ENCODE measurements at regions not wholly inside any gene's neighbourhood (a gene's known extent, or its start where the extent isn't known, plus 50 kb on each side); places are given as distances from the start of the nearest gene placed in this dataset.
"Not testable (repeated sequence)": the region's sequence is repeated elsewhere in the genome, so short reads cannot be mapped to it uniquely, and the experiment has no call there.

DNA sequence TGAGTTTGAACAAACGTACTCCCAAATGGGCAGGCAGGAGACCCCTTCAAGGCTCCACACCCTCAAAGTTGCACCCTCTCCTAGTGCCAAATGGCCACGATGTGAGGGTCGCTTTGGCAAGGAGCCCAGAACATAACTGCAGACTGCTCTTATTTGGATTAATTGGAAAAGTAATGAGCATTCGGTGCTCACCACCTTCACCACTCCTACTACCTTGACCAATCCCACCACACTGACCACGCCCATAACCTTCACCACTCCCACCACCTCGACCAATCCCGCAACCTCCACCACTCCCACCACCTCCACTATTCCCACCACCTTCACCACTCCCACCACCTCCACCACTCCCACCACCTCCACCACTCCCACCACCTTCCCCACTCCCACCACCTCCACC lies 94.7 kb upstream of the PAX2 start:
- peaks cover 81% of the 10 kb centered on the region for H3K27me3 Mint-ChIP-seq
- H3K27ac Mint-ChIP-seq, result no peak overlapping the region
- no peak for ATAC-seq
- no peak for DNase-seq
- H3K9me3 ChIP-seq (ENCODE audit: control insufficient read depth, low read length, poor library complexity, severe bottlenecking), result no peaks in the 10 kb centered on the region
- H3K36me3 Mint-ChIP-seq (ENCODE audit: low read depth), result peaks cover 17% of the 10 kb centered on the region
- H3K4me1 Mint-ChIP-seq, result peaks cover 18% of the 10 kb centered on the region
- H3K4me3 Mint-ChIP-seq, result no peak overlapping the region

DNA sequence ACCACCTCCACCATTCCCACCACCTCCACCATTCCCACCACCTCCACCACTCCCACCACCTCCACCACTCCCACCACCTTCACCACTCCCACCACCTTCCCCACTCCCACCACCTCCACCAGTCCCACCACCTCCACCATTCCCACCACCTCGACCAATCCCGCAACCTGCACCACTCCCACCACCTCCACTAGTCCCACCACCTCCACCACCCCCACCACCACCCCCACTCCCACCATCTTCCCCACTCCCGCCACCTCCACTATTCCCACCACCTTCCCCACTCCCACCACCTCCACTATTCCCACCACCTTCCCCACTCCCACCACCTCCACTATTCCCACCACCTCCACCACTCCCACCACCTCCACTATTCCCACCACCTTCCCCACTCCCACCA lies 94.3 kb upstream of the PAX2 start:
- H3K36me3 Mint-ChIP-seq (ENCODE audit: low read depth), result peaks cover 19% of the 10 kb centered on the region
- ATAC-seq, result not testable (repeated sequence)

DNA sequence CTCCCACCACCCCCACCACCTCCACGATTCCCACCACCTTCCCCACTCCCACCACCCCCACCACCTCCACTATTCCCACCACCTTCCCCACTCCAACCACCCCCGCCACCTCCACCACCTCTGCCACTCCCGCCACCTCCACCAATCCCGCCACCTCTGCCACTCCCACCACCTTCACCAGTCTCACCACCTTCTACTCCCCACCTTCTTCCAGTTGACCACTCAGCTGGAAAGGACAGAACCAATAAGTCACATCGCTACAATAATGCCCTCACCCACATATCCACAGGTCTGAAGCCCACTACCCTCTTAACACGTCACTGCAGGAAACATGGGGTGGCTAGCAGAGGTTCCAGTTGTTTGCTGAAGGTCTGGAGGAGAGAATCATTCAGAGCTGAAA lies 93.5 kb upstream of the PAX2 start:
- DNase-seq (no peak), ATAC-seq (no peak)
- H3K36me3 Mint-ChIP-seq (ENCODE audit: low read depth), result peaks cover 19% of the 10 kb centered on the region
- no peaks in the 10 kb centered on the region for H3K9me3 ChIP-seq (ENCODE audit: control insufficient read depth, low read length, poor library complexity, severe bottlenecking)
- peaks cover 21% of the 10 kb centered on the region for H3K4me1 Mint-ChIP-seq
- no peak overlapping the region for H3K4me3 Mint-ChIP-seq
- no peak overlapping the region for H3K27ac Mint-ChIP-seq
- H3K27me3 Mint-ChIP-seq, result peaks cover 73% of the 10 kb centered on the region

More for the DNA sequence above, 94.3 kb upstream of the PAX2 start:
- DNase-seq; H3K9me3 ChIP-seq (ENCODE audit: control insufficient read depth, low read length, poor library complexity, severe bottlenecking); H3K4me3 Mint-ChIP-seq; H3K27ac Mint-ChIP-seq: not testable (repeated sequence)
- Mint-ChIP-seq H3K4me1 (peaks cover 21% of the 10 kb centered on the region), H3K27me3 (peaks cover 80% of the 10 kb centered on the region)

DNA sequence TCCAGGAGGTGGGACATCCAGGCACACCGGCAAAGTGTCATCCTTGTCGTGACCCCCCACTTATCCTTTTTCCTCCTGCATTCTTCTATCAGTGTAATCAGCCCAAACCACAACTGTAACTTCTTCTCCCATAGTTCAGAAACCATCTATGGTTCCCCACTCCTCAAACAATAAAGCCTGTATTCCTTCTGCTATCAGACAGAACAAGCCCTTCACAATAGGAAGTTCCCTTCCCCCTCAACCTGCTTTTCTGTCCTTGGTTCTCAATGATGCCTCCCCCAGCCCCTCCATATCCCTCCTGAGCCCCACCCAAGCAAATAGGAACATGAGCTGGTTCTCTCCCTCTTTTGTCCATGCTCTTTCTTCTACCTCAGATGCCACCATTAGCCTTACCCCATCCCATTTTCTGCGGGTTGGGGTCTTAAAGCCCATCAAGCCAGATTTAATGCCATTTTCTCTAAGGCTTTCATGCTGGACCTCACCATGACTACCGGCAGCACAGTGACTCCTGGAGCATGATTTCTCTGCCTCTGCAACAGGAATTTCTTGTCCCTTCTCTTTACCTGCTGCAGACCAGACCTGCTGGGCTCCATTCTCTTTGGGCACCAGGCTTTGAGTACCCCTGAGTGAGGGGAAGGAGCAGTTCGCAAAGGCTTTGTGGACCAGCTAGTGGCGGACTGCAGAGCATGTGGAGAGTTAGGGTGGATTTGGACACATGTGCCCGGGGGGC lies 92.8 kb upstream of the PAX2 start:
- DNase-seq (no peak), ATAC-seq (no peak)
- Mint-ChIP-seq H3K27ac (no peak overlapping the region), H3K4me1 (peaks cover 21% of the 10 kb centered on the region), H3K4me3 (peak overlapping the region; percentile 15), H3K27me3 (peaks cover 73% of the 10 kb centered on the region), H3K36me3 (ENCODE audit: low read depth) (peaks cover 19% of the 10 kb centered on the region)
- no peaks in the 10 kb centered on the region for H3K9me3 ChIP-seq (ENCODE audit: control insufficient read depth, low read length, poor library complexity, severe bottlenecking)

DNA sequence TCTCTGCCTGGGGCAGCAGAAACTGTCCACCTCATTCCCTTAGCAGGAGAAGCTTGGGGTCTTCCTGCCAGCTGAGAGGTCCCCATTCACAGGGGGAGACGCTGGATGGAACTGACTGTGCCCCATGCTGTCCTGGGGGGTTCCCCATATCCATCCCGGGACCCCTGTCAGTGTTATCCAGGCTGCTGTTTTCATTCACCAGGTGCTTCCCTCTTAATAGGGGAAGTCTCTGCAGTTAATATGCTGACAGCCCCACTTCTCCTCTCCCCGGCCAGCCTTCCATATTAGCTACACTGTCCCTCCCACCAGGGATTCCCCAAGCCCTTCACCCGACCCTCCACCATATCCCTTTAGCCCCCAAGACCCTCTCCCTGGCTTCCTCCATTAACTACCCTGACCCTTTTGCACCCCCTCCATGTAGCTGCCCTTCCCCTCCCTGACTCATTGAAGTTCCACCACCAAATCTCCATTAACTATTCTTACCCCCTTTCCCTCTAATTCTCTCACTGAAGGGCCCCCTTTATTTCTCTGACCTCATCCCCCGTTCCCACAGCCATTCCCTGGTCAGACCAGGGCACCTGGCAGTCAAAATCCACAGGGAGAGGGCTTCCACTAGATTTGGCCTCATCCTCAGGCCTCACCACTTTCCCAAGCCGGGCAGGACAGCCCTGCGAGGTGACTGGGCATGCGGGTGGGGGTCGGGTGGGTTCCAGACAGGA lies 92.0 kb upstream of the PAX2 start:
- Mint-ChIP-seq H3K4me1 (peaks cover 21% of the 10 kb centered on the region), H3K4me3 (peak overlapping the region; percentile 85), H3K27me3 (peaks cover 73% of the 10 kb centered on the region), H3K36me3 (ENCODE audit: low read depth) (peaks cover 20% of the 10 kb centered on the region), H3K27ac (no peak overlapping the region)
- DNase-seq, result no peak
- H3K9me3 ChIP-seq (ENCODE audit: control insufficient read depth, low read length, poor library complexity, severe bottlenecking), result no peaks in the 10 kb centered on the region
- no peak for ATAC-seq

DNA sequence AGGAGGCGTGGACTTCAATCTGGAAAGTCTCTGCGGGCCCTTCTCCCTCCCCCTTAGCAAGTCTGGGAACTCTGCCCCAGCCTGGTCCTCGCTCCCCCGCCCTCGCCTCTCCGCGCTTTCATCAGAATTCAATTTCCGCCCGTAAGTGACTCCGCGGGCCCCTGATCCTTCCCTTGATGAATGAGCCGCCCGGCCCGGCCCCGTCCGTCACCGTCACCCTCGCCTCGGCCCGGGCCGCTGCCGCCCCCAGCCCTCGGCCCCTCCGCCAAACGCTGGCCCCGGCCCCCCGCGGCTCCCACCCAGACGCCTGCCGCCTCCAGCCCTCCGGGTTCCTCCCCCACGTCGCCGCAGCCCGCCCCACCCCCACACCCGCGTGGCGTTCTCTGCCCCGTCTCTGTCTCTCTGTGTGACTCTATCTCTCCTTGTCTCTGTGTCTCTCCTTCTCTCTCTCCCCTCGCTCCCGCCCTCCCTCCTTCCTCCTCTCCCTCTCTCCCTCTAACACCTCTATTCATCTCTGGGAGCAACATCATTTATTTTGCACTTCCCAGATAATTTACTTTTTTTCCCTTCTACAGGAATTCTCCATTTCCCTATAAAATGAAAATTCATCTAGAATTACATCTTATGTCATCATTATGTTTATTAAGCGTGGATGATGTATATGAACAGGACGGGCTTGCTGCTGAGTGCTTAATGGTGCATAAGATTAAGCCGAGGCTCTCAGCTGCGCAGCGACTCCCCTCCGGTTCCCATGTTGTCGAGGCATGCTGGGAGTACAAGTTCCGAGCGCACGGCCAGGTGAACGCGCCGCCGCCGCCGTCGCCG lies 91.2 kb upstream of the PAX2 start:
- Mint-ChIP-seq H3K27me3 (peaks cover 73% of the 10 kb centered on the region), H3K27ac (peak overlapping the region; percentile 65), H3K4me1 (peaks cover 21% of the 10 kb centered on the region), H3K36me3 (ENCODE audit: low read depth) (peaks cover 22% of the 10 kb centered on the region), H3K4me3 (peak overlapping the region; percentile 92)
- no peaks in the 10 kb centered on the region for H3K9me3 ChIP-seq (ENCODE audit: control insufficient read depth, low read length, poor library complexity, severe bottlenecking)
- ATAC-seq (peak; percentile 58), DNase-seq (no peak)

DNA sequence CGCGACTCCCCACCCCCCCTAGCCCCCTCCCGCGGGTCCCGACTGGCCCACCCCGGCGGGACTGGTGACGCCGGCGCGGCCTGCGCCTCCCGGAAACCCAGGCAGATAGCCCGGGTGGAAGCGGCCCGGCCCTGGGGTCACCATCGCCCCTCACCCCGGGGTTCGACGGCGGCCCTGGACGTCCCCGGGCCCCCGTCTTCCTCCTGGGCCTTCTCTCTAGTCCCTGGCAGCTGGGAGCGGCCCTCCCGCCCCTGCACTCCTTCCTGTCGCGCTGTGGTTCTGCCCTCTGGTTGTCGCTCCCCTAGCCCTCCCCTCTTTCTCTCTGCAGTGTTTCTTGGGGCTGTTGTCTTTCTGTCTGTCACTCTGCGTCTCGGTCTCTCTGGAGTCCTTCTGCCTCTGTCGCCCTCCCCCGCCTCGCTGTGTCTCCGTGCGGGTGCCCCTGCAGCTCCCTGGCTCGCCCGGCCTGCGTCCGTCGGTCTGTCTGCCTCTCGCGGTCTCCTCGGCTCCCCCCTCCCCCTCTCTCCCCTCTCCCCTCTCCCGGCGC lies 90.5 kb upstream of the PAX2 start:
- peak overlapping the region; percentile 65 for H3K27ac Mint-ChIP-seq
- peak overlapping the region; percentile 92 for H3K4me3 Mint-ChIP-seq
- peak; percentile 60 for ATAC-seq
- no peak for DNase-seq
- H3K9me3 ChIP-seq (ENCODE audit: control insufficient read depth, low read length, poor library complexity, severe bottlenecking), result no peaks in the 10 kb centered on the region
- peaks cover 76% of the 10 kb centered on the region for H3K27me3 Mint-ChIP-seq
- peaks cover 21% of the 10 kb centered on the region for H3K4me1 Mint-ChIP-seq
- peaks cover 22% of the 10 kb centered on the region for H3K36me3 Mint-ChIP-seq (ENCODE audit: low read depth)

DNA sequence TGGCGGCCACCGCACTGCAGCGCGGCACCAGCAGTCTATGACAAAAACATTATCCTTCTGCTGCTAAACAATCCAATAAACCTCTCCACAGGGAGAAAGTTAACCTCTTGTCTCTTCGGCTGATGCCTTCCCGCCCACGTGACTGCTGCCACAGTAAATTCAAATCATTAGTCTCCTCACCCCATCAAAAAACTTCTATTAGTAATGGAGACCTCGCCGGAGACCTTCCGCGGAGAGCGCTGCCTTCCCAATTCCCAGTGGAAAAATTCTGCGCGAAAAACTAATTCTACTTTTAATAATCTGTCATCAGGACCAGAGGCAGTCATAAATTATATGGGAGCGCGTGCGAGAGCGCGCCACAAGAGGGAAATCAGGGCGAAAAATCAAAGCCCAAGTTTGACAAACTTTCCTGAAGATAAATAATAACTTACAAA lies 90.0 kb upstream of the PAX2 start:
- ATAC-seq, result no peak
- peaks cover 24% of the 10 kb centered on the region for H3K36me3 Mint-ChIP-seq (ENCODE audit: low read depth)
- H3K4me3 Mint-ChIP-seq, result peak overlapping the region; percentile 92
- peaks cover 76% of the 10 kb centered on the region for H3K27me3 Mint-ChIP-seq
- H3K27ac Mint-ChIP-seq, result peak overlapping the region; percentile 65
- H3K4me1 Mint-ChIP-seq, result peaks cover 21% of the 10 kb centered on the region
- no peak for DNase-seq
- no peaks in the 10 kb centered on the region for H3K9me3 ChIP-seq (ENCODE audit: control insufficient read depth, low read length, poor library complexity, severe bottlenecking)

DNA sequence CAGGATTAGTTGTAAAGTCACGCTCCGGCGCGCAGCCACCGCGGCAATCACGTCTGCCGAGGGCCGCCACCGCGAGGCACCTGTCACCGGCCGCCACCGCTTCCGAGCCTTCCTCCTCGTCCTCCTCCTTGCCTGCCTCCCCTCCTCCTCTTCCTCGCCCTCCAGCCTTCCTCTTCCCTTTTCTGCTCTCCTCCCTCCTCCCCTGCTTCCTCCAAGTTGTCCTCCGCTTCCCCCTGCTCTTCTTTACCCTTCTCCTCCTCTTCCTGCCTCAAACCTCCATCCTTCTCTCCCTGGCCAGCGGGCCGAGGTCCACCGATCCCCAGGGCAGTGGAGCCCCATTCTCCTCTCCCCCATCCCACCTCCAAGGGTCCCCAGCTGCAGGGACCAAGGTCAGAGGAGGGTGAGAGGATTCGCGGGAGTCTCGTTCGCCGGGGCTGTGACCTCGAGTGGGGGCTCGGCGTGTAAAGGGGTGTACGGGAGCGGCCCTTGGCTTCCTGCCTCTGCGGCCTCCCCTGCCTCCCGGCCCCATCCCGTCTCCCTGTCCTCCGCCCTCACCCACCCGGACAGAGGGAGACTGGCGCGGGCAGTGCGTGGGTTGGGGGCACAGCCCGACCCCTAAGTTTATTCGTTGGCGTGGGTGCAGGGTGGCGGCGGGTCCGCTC lies 89.5 kb upstream of the PAX2 start:
- peaks cover 78% of the 10 kb centered on the region for H3K27me3 Mint-ChIP-seq
- DNase-seq (no peak), ATAC-seq (no peak)
- H3K27ac Mint-ChIP-seq, result peak overlapping the region; percentile 65
- H3K9me3 ChIP-seq (ENCODE audit: control insufficient read depth, low read length, poor library complexity, severe bottlenecking), result no peaks in the 10 kb centered on the region
- peak overlapping the region; percentile 92 for H3K4me3 Mint-ChIP-seq
- H3K4me1 Mint-ChIP-seq, result peaks cover 21% of the 10 kb centered on the region
- H3K36me3 Mint-ChIP-seq (ENCODE audit: low read depth), result peaks cover 26% of the 10 kb centered on the region

DNA sequence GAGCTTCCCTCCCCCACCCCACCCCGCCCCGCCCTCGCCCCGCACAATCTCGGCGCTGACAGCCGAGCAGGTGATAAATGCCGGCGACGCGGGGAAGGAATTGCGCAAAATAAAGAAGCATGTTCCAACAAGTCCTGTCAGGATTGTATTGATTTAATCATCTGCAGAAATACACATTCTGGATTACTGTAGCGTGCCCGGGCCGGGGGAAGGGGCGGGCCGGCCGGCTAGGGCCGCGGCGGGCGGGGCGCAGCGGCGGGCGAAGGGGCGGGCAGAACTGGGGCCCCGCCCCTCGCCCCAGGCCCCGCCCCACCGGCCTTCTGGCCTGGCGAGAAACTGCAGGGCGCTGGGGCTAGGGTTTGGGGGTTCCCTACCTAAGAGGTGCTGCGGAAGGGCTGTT lies 88.9 kb upstream of the PAX2 start:
- ATAC-seq (no peak), DNase-seq (no peak)
- Mint-ChIP-seq H3K4me3 (no peak overlapping the region), H3K36me3 (ENCODE audit: low read depth) (peaks cover 29% of the 10 kb centered on the region), H3K4me1 (peaks cover 21% of the 10 kb centered on the region), H3K27ac (no peak overlapping the region), H3K27me3 (peaks cover 82% of the 10 kb centered on the region)
- H3K9me3 ChIP-seq (ENCODE audit: control insufficient read depth, low read length, poor library complexity, severe bottlenecking), result no peaks in the 10 kb centered on the region

DNA sequence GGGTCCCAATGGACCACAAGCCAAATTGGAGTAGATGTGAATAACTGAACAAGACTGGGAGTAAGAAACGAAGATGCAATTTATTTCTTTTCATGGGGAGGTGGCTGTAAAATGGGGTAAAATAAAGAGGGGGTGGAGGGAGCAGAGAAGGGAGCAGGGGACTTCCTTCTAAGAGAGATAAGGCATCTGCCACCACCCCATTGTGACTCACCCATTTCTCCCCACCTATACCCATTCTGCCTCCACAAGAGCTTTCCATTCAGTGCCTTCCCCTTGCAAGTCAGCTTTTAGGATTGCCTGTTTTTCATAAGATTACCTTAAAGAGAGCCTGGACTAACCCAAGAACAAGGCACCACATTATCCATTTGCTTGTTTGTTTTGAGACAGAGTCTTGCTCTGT lies 87.1 kb upstream of the PAX2 start:
- peaks cover 20% of the 10 kb centered on the region for H3K4me1 Mint-ChIP-seq
- DNase-seq (no peak), ATAC-seq (no peak)

DNA sequence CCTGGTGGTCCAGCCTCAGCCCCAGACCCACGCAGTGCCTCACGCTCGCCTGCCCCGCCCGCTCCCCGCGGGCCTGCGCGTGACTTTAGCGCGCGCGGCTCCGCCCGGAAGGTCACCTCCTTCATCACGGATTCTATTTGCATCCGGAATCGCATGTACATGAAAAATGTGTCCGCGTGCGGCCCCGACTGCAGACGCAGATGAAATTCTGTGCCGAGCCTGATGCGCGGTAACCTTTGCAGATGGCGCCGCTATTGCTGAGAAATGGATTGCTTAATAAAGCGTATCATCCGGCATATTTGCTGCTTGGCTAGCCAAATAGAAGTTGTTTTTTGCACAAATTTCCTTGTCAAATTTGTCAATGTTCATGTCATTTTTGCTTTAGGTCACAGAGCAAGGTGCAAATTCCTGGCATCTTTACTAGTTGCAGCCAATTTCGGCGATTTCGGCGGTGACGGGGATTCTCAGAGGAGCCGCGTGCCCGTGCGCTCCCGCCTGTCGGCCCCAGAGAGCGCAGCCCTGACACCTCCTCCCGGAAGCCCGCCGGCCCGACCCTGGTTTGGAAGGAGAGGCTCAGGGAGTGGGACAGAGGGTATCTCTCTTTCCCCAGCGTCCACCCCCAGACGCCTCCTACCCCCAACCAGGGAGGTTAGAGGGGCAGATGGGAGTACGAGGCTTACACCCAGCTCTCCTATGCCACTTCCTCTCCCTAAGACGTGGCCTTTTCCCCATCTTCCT lies 85.9 kb upstream of the PAX2 start:
- ATAC-seq, result no peak
- no peak for DNase-seq
- H3K36me3 Mint-ChIP-seq (ENCODE audit: low read depth), result peaks cover 21% of the 10 kb centered on the region
- H3K4me3 Mint-ChIP-seq, result no peak overlapping the region
- H3K27ac Mint-ChIP-seq, result no peak overlapping the region
- H3K9me3 ChIP-seq (ENCODE audit: control insufficient read depth, low read length, poor library complexity, severe bottlenecking), result no peaks in the 10 kb centered on the region
- peaks cover 90% of the 10 kb centered on the region for H3K27me3 Mint-ChIP-seq
- H3K4me1 Mint-ChIP-seq, result peaks cover 12% of the 10 kb centered on the region

More for the DNA sequence above, 87.1 kb upstream of the PAX2 start:
- H3K4me3 Mint-ChIP-seq, result no peak overlapping the region
- H3K9me3 ChIP-seq (ENCODE audit: control insufficient read depth, low read length, poor library complexity, severe bottlenecking), result no peaks in the 10 kb centered on the region
- peaks cover 24% of the 10 kb centered on the region for H3K36me3 Mint-ChIP-seq (ENCODE audit: low read depth)
- H3K27me3 Mint-ChIP-seq, result peaks cover 86% of the 10 kb centered on the region
- H3K27ac Mint-ChIP-seq, result no peak overlapping the region

Data from T-helper 17 cell (primary cell).